ENCODE measurements at regions not wholly inside any gene's neighbourhood (a gene's known extent, or its start where the extent isn't known, plus 50 kb on each side); places are given as distances from the start of the nearest gene placed in this dataset.

GRCh38 chr5:168019143-168019542 is 272.3 kb upstream of the WWC1 start:
- TF ChIP-seq NBN (IDR thresholded peaks at IDR 0.05): no peak
- no peak for TF ChIP-seq CREB1 (IDR thresholded peaks at IDR 0.05; ENCODE audit: low read depth)
- no peak for TF ChIP-seq ZZZ3 (IDR thresholded peaks at IDR 0.05; ENCODE audit: control insufficient read depth, insufficient read length, low read depth)
- TF ChIP-seq TAF1 (IDR thresholded peaks at IDR 0.05; ENCODE audit: borderline replicate concordance, low read depth, low read length): no peak
- TF ChIP-seq CTCF (IDR thresholded peaks at IDR 0.05 in 2 of 3, conservative IDR thresholded peaks at IDR 0.05 in 1 of 3; ENCODE audit: control insufficient read depth in 2 of 3, extremely low read depth in 1 of 3, insufficient read depth in 1 of 3, low read depth in 3 of 3, low read length in 3 of 3): no peak
- no peak for TF ChIP-seq NR2C1 (IDR thresholded peaks at IDR 0.05)
- no peak for TF ChIP-seq POLR2A (IDR thresholded peaks at IDR 0.05; ENCODE audit: low read depth, low read length)
- no peak for TF ChIP-seq E2F4 (IDR thresholded peaks at IDR 0.05; ENCODE audit: low read depth, low read length)

All from GM12878 (cell line).